SKM-1 (cell line): ENCODE measurements at regions not wholly inside any gene's neighbourhood (a gene's known extent, or its start where the extent isn't known, plus 50 kb on each side); places are given as distances from the start of the nearest gene placed in this dataset.

ENCODE experiments used
- DNase-seq: peaks from one replicate; lab custom pipeline; 2025; ENCODE audit not compliant: unreplicated experiment; lab: John Stamatoyannopoulos, UW

- no peak for DNase-seq
These were observed 50.7 kb upstream of the PDE4B start for GRCh38 chr1:65741993-65742392.
